ENCODE measurements at regions not wholly inside any gene's neighbourhood (a gene's known extent, or its start where the extent isn't known, plus 50 kb on each side); places are given as distances from the start of the nearest gene placed in this dataset.

GRCh38 chr14:89613260-89614008 is 196.4 kb upstream of the FOXN3 start:
- no peaks in the 10 kb centered on the region for H3K9me3 ChIP-seq (ENCODE audit: control insufficient read depth in 2 of 3, low read length in 3 of 3)
- peak in 2 of 9 donors; percentile 22 to 29 for DNase-seq
- peak overlapping the region; percentile 42 to 98 (median 93) for H3K27ac Mint-ChIP-seq
- peak overlapping the region; percentile 58 to 99 (median 74) for H3K4me3 Mint-ChIP-seq
- ChIA-PET CTCF (interaction anchor here (0.5 to 2.1 kb wide), 3 partner anchors 18 to 107 kb away, joined by 3 to 6 read pairs (median 6); no protein-coding TSS in a partner anchor), POLR2A (interaction anchor here (0.8 to 1.3 kb wide), 3 partner anchors 14 to 108 kb away, joined by 3 to 6 read pairs (median 4); no protein-coding TSS in a partner anchor)
- H3K9me3 Mint-ChIP-seq = peaks cover 0 to 4% (median 0%) of the 10 kb centered on the region in 11 donors
- intact Hi-C loops (cut with micrococcal nuclease) = loop anchor here in 1 of 2 donors (2.0 kb wide), 1 partner anchor 13 kb away; no protein-coding TSS in a partner anchor
- no peaks in the 10 kb centered on the region for H3K36me3 ChIP-seq (ENCODE audit: control insufficient read depth in 2 of 3, insufficient read depth in 3 of 3, low read length in 3 of 3)
- H3K27me3 Mint-ChIP-seq = no peaks in the 10 kb centered on the region
- H3K36me3 Mint-ChIP-seq = peaks cover 8 to 40% (median 23%) of the 10 kb centered on the region in 5 donors
- H3K4me3 ChIP-seq (ENCODE audit: low read length) = peak overlapping the region; percentile 16
- peaks cover 59 to 89% (median 79%) of the 10 kb centered on the region in 7 donors for H3K4me1 Mint-ChIP-seq
- ATAC-seq = no peak
- peaks cover 35 to 46% of the 10 kb centered on the region in 2 donors for H3K4me1 ChIP-seq (ENCODE audit: control insufficient read depth in 2 of 2, insufficient read depth in 2 of 2, low read length in 2 of 2)
- no peaks in the 10 kb centered on the region for H3K27me3 ChIP-seq (ENCODE audit: control insufficient read depth in 2 of 2, insufficient read depth in 2 of 2, low read length in 2 of 2)
- peak overlapping the region; percentile 41 for H3K27ac ChIP-seq (ENCODE audit: low read depth, low read length)

DNA sequence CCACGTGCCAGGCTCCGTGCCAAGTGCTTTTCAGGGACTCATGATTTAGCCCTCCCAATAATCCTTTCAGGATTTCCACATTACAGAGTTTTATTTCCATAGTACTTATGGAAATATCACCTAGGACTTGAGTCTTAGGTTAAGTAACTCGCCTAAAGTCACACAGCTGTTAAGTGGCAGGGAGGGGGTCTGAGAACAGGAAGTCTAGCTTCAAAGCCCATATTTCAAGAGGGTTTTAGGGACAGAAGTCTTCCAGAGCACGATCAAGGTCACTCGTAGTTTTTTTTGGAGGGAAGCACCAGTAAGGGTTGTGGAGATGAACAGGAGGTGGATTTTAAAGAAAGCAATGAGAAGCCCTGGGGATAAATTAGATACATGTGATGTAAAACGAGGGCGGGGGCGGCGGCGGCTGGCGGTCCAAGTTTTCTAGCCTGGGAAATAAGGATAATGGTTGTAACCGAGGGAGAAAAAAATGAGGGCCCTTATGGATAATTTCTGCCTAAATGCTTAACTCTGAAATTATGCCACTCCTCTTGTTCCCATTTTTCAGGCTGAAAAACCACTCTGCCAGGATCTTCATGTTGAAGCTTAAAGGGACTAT is 192.6 kb upstream of the FOXN3 start:
- no peak for DNase-seq
- H3K27me3 ChIP-seq (ENCODE audit: control insufficient read depth in 2 of 2, insufficient read depth in 2 of 2, low read length in 2 of 2) = no peaks in the 10 kb centered on the region
- Mint-ChIP-seq H3K27ac (peak overlapping the region; percentile 0 to 89 (median 63)), H3K27me3 (no peaks in the 10 kb centered on the region), H3K9me3 (peaks cover 0 to 7% (median 2%) of the 10 kb centered on the region in 11 donors), H3K4me3 (peak overlapping the region in 8 of 10 donors; percentile 6 to 75 (median 39)), H3K4me1 (peaks cover 43 to 94% (median 75%) of the 10 kb centered on the region in 7 donors), H3K36me3 (peaks cover 12 to 55% (median 43%) of the 10 kb centered on the region in 5 donors)
- no peak overlapping the region for H3K4me3 ChIP-seq (ENCODE audit: low read length)
- H3K4me1 ChIP-seq (ENCODE audit: control insufficient read depth in 2 of 2, insufficient read depth in 2 of 2, low read length in 2 of 2) = peaks cover 19 to 27% of the 10 kb centered on the region in 2 donors
- H3K9me3 ChIP-seq (ENCODE audit: control insufficient read depth in 2 of 3, low read length in 3 of 3) = no peaks in the 10 kb centered on the region
- H3K27ac ChIP-seq (ENCODE audit: low read depth, low read length) = no peak overlapping the region
- ChIA-PET POLR2A (interaction anchor here (0.5 to 1.7 kb wide), 4 partner anchors 8 to 59 kb away, joined by 3 to 7 read pairs (median 3); no protein-coding TSS in a partner anchor), CTCF (interaction anchor here (1.8 kb wide), 1 partner anchor 11 kb away, joined by 4 read pairs; no protein-coding TSS in a partner anchor)
- ATAC-seq = no peak
- H3K36me3 ChIP-seq (ENCODE audit: control insufficient read depth in 2 of 3, insufficient read depth in 3 of 3, low read length in 3 of 3) = no peaks in the 10 kb centered on the region
- intact Hi-C loops (cut with micrococcal nuclease) = no loop called here

GRCh38 chr14:89607453-89607852 is 190.4 kb upstream of the FOXN3 start:
- DNase-seq (no peak), ATAC-seq (no peak)
- H3K27ac Mint-ChIP-seq = peak overlapping the region in 1 of 9 donors; percentile 36
- Histone ChIP-seq H3K36me3 (ENCODE audit: control insufficient read depth in 2 of 3, insufficient read depth in 3 of 3, low read length in 3 of 3) (no peaks in the 10 kb centered on the region), H3K4me1 (ENCODE audit: control insufficient read depth in 2 of 2, insufficient read depth in 2 of 2, low read length in 2 of 2) (peaks cover 13 to 29% of the 10 kb centered on the region in 2 donors), H3K27me3 (ENCODE audit: control insufficient read depth in 2 of 2, insufficient read depth in 2 of 2, low read length in 2 of 2) (no peaks in the 10 kb centered on the region), H3K27ac (ENCODE audit: low read depth, low read length) (no peak overlapping the region), H3K4me3 (ENCODE audit: low read length) (no peak overlapping the region), H3K9me3 (ENCODE audit: control insufficient read depth in 2 of 3, low read length in 3 of 3) (no peaks in the 10 kb centered on the region)
- intact Hi-C loops (cut with micrococcal nuclease) = no loop called here
- CTCF ChIA-PET = interaction anchor here (0.7 kb wide), 2 partner anchors 64 to 175 kb away, joined by 3 to 6 read pairs; no protein-coding TSS in a partner anchor
- POLR2A ChIA-PET = no interaction called here
- peaks cover 0 to 9% (median 2%) of the 10 kb centered on the region in 11 donors for H3K9me3 Mint-ChIP-seq
- H3K36me3 Mint-ChIP-seq = peaks cover 12 to 67% (median 47%) of the 10 kb centered on the region in 5 donors
- H3K4me3 Mint-ChIP-seq = no peak overlapping the region
- H3K4me1 Mint-ChIP-seq = peaks cover 39 to 92% (median 78%) of the 10 kb centered on the region in 7 donors
- H3K27me3 Mint-ChIP-seq = no peaks in the 10 kb centered on the region

- Histone ChIP-seq H3K4me1 (ENCODE audit: control insufficient read depth in 2 of 2, insufficient read depth in 2 of 2, low read length in 2 of 2) (peaks cover 13 to 26% of the 10 kb centered on the region in 2 donors), H3K27ac (ENCODE audit: low read depth, low read length) (peak overlapping the region; percentile 18), H3K9me3 (ENCODE audit: control insufficient read depth in 2 of 3, low read length in 3 of 3) (peaks cover 0 to 13% (median 0%) of the 10 kb centered on the region in 3 experiments), H3K4me3 (ENCODE audit: low read length) (no peak overlapping the region), H3K36me3 (ENCODE audit: control insufficient read depth in 2 of 3, insufficient read depth in 3 of 3, low read length in 3 of 3) (no peaks in the 10 kb centered on the region), H3K27me3 (ENCODE audit: control insufficient read depth in 2 of 2, insufficient read depth in 2 of 2, low read length in 2 of 2) (no peaks in the 10 kb centered on the region)
- Mint-ChIP-seq H3K27me3 (no peaks in the 10 kb centered on the region), H3K4me3 (peak overlapping the region; percentile 42 to 73 (median 60)), H3K36me3 (peaks cover 11 to 77% (median 54%) of the 10 kb centered on the region in 5 donors), H3K4me1 (peaks cover 31 to 84% (median 71%) of the 10 kb centered on the region in 7 donors), H3K27ac (peak overlapping the region; percentile 61 to 93 (median 79)), H3K9me3 (peaks cover 3 to 26% (median 12%) of the 10 kb centered on the region in 11 donors)
- CTCF ChIA-PET = interaction anchor here (0.6 to 0.8 kb wide), 2 partner anchors 35 to 76 kb away, joined by 3 to 5 read pairs; no protein-coding TSS in a partner anchor
- intact Hi-C loops (cut with micrococcal nuclease) = loop anchor here in 1 of 2 donors (1.0 kb wide), 1 partner anchor 11 kb away; no protein-coding TSS in a partner anchor
- DNase-seq (peak in 2 of 9 donors; percentile 12 to 14), ATAC-seq (no peak)
- POLR2A ChIA-PET = interaction anchor here (1.2 to 1.7 kb wide), 3 partner anchors 10 to 15 kb away, joined by 3 to 11 read pairs (median 5); no protein-coding TSS in a partner anchor
Measured at GRCh38 chr14:89603938-89604480, 187.0 kb upstream of the FOXN3 start.

- Histone ChIP-seq H3K27me3 (ENCODE audit: control insufficient read depth in 2 of 2, insufficient read depth in 2 of 2, low read length in 2 of 2) (no peaks in the 10 kb centered on the region), H3K27ac (ENCODE audit: low read depth, low read length) (no peak overlapping the region), H3K9me3 (ENCODE audit: control insufficient read depth in 2 of 3, low read length in 3 of 3) (peaks cover 0 to 17% (median 0%) of the 10 kb centered on the region in 3 experiments), H3K36me3 (ENCODE audit: control insufficient read depth in 2 of 3, insufficient read depth in 3 of 3, low read length in 3 of 3) (no peaks in the 10 kb centered on the region), H3K4me1 (ENCODE audit: control insufficient read depth in 2 of 2, insufficient read depth in 2 of 2, low read length in 2 of 2) (peaks cover 13 to 26% of the 10 kb centered on the region in 2 donors), H3K4me3 (ENCODE audit: low read length) (no peak overlapping the region)
- ATAC-seq = no peak
- Mint-ChIP-seq H3K27ac (peak overlapping the region in 3 of 9 donors; percentile 48 to 64 (median 62)), H3K4me1 (peaks cover 25 to 73% (median 58%) of the 10 kb centered on the region in 7 donors), H3K9me3 (peaks cover 6 to 48% (median 30%) of the 10 kb centered on the region in 11 donors), H3K27me3 (no peaks in the 10 kb centered on the region), H3K36me3 (peaks cover 13 to 80% (median 64%) of the 10 kb centered on the region in 5 donors), H3K4me3 (no peak overlapping the region)
- DNase-seq = no peak
- CTCF ChIA-PET = no interaction called here
- intact Hi-C loops (cut with micrococcal nuclease) = loop anchor here in 1 of 2 donors (2.0 kb wide), 1 partner anchor 14 kb away; no protein-coding TSS in a partner anchor
- POLR2A ChIA-PET = interaction anchor here (0.7 to 1.9 kb wide), 2 partner anchors 12 to 165 kb away, joined by 5 to 6 read pairs; no protein-coding TSS in a partner anchor
Measured at GRCh38 chr14:89600950-89601826, 184.2 kb upstream of the FOXN3 start.

All from naive thymus-derived CD4-positive, alpha-beta T cell (primary cell).